GM18511 (cell line): ENCODE measurements at regions not wholly inside any gene's neighbourhood (a gene's known extent, or its start where the extent isn't known, plus 50 kb on each side); places are given as distances from the start of the nearest gene placed in this dataset.

Source experiments
- ATAC-seq: cut with Tn5 transposase; IDR thresholded peaks from one replicate; pipeline ENCODE4 v1.9.1; 2021; ENCODE audit warnings: mild to moderate bottlenecking, moderate library complexity; ENCODE audit not compliant: unreplicated experiment

GRCh38 chr1:30610917-30611316 lies 112.5 kb downstream of the MATN1 start:
- ATAC-seq: no peak

- no peak for ATAC-seq
Observed at GRCh38 chr1:30609999-30610345, 113.4 kb downstream of the MATN1 start.

GRCh38 chr1:30609336-30609998 lies 113.9 kb downstream of the MATN1 start:
- ATAC-seq: no peak

- ATAC-seq: no peak
Observed at GRCh38 chr1:30607723-30608122, 115.7 kb downstream of the MATN1 start.

GRCh38 chr1:30606166-30606565 lies 117.2 kb downstream of the MATN1 start:
- no peak for ATAC-seq

- ATAC-seq: no peak
Observed at GRCh38 chr1:30605441-30605920, 117.9 kb downstream of the MATN1 start.

- no peak for ATAC-seq
Observed at GRCh38 chr1:30604801-30605440, 118.5 kb downstream of the MATN1 start.

GRCh38 chr1:30603081-30603858 lies 120.1 kb downstream of the MATN1 start:
- ATAC-seq: no peak

GRCh38 chr1:30601316-30602085 lies 121.9 kb downstream of the MATN1 start:
- ATAC-seq: no peak

GRCh38 chr1:30600706-30601105 lies 122.7 kb downstream of the MATN1 start:
- no peak for ATAC-seq

- ATAC-seq: no peak
Observed at GRCh38 chr1:30600258-30600657, 123.1 kb downstream of the MATN1 start.

GRCh38 chr1:30599721-30600120 lies 123.7 kb downstream of the MATN1 start:
- no peak for ATAC-seq

GRCh38 chr1:30598571-30599114 lies 124.7 kb downstream of the MATN1 start:
- ATAC-seq: no peak

GRCh38 chr1:30597711-30598110 lies 125.7 kb downstream of the MATN1 start:
- no peak for ATAC-seq

GRCh38 chr1:30596891-30597290 lies 126.5 kb downstream of the MATN1 start:
- ATAC-seq: no peak

GRCh38 chr1:30596470-30596869 lies 126.9 kb downstream of the MATN1 start:
- ATAC-seq: no peak

- no peak for ATAC-seq
Observed at GRCh38 chr1:30589083-30589482, 134.3 kb downstream of the MATN1 start.

- no peak for ATAC-seq
Observed at GRCh38 chr1:30588311-30589073, 134.9 kb downstream of the MATN1 start.

GRCh38 chr1:30586671-30587070 lies 136.7 kb downstream of the MATN1 start:
- no peak for ATAC-seq

GRCh38 chr1:30579580-30579979 lies 143.8 kb downstream of the MATN1 start:
- no peak for ATAC-seq
